ENCODE measurements at regions not wholly inside any gene's neighbourhood (a gene's known extent, or its start where the extent isn't known, plus 50 kb on each side); places are given as distances from the start of the nearest gene placed in this dataset.
A peak's percentile ranks its signal among the peaks of the same experiment; 100 is the strongest.
"Not testable (repeated sequence)": the region's sequence is repeated elsewhere in the genome, so short reads cannot be mapped to it uniquely, and the experiment has no call there.

DNA sequence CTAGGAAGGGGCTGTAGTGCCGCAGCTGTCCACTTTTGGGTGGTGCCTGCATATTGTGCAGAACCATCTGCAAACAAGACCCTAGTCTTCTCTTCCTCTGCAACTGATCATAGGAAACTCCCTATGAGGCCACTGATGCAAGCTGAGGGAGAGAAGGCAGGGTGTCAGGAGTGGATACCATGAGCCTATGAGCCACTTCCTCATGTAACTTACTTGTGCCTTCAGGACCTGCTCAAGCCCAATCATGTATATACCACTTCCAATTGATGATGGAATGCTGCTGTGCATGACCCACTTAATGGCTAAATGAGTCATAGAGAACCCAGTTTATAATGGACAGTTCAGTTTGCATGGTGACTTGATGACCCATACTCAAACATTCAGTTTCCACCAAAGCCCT, 107.9 kb downstream of the ALG10B start:
- no peaks in the 10 kb centered on the region for H3K9me3 ChIP-seq (ENCODE audit: control insufficient read depth, low read length)
- Mint-ChIP-seq H3K36me3 (ENCODE audit: low read depth) (no peaks in the 10 kb centered on the region), H3K4me1 (peaks cover 4% of the 10 kb centered on the region), H3K4me3 (no peak overlapping the region), H3K27ac (no peak overlapping the region), H3K9me3 (peaks cover 14% of the 10 kb centered on the region), H3K27me3 (ENCODE audit: insufficient read depth) (no peaks in the 10 kb centered on the region)
- TF ChIP-seq, protein P1, sequence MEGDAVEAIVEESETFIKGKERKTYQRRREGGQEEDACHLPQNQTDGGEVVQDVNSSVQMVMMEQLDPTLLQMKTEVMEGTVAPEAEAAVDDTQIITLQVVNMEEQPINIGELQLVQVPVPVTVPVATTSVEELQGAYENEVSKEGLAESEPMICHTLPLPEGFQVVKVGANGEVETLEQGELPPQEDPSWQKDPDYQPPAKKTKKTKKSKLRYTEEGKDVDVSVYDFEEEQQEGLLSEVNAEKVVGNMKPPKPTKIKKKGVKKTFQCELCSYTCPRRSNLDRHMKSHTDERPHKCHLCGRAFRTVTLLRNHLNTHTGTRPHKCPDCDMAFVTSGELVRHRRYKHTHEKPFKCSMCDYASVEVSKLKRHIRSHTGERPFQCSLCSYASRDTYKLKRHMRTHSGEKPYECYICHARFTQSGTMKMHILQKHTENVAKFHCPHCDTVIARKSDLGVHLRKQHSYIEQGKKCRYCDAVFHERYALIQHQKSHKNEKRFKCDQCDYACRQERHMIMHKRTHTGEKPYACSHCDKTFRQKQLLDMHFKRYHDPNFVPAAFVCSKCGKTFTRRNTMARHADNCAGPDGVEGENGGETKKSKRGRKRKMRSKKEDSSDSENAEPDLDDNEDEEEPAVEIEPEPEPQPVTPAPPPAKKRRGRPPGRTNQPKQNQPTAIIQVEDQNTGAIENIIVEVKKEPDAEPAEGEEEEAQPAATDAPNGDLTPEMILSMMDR (conservative IDR thresholded peaks at IDR 0.05) = no peak
- DNase-seq = no peak
- H3K4me3 ChIP-seq (ENCODE audit: low read length) = no peak overlapping the region
- WGBS, 2 experiments (ENCODE audit: insufficient coverage in 1 of 2, insufficient read length in 1 of 2) = 100% methylated on average over 1 of the region's 1 CpG; no CpG with 5 or more reads in 1 of the 2 experiments
- H3K27me3 ChIP-seq (ENCODE audit: control insufficient read depth, insufficient read depth, low read length, poor library complexity, severe bottlenecking) = no peaks in the 10 kb centered on the region
- no peak overlapping the region for H3K27ac ChIP-seq (ENCODE audit: low read depth, low read length)
- peaks cover 4% of the 10 kb centered on the region for H3K4me1 ChIP-seq (ENCODE audit: control insufficient read depth, insufficient read depth, low read length)
- no peaks in the 10 kb centered on the region for H3K36me3 ChIP-seq (ENCODE audit: control insufficient read depth, insufficient read depth, low read length)
- no peak overlapping the region for H3K9ac ChIP-seq (ENCODE audit: extremely low read depth, low read length, poor library complexity, severe bottlenecking)

- Histone ChIP-seq H3K9me3 (ENCODE audit: control insufficient read depth, low read length) (no peaks in the 10 kb centered on the region), H3K4me3 (ENCODE audit: low read length) (no peak overlapping the region), H3K9ac (ENCODE audit: extremely low read depth, low read length, poor library complexity, severe bottlenecking) (no peak overlapping the region), H3K27ac (ENCODE audit: low read depth, low read length) (peak overlapping the region; percentile 75), H3K27me3 (ENCODE audit: control insufficient read depth, insufficient read depth, low read length, poor library complexity, severe bottlenecking) (no peaks in the 10 kb centered on the region), H3K4me1 (ENCODE audit: control insufficient read depth, insufficient read depth, low read length) (peaks cover 4% of the 10 kb centered on the region), H3K36me3 (ENCODE audit: control insufficient read depth, insufficient read depth, low read length) (no peaks in the 10 kb centered on the region)
- no peak overlapping the region for H3K27ac Mint-ChIP-seq
- no peaks in the 10 kb centered on the region for H3K36me3 Mint-ChIP-seq (ENCODE audit: low read depth)
- TF ChIP-seq, protein P1 (conservative IDR thresholded peaks at IDR 0.05) = no peak
- no peaks in the 10 kb centered on the region for H3K27me3 Mint-ChIP-seq (ENCODE audit: insufficient read depth)
- no peak for DNase-seq
- peaks cover 4% of the 10 kb centered on the region for H3K4me1 Mint-ChIP-seq
- H3K4me3 Mint-ChIP-seq = no peak overlapping the region
- 83% methylated on average over 1 of the region's 1 CpG; no CpG with 5 or more reads in 1 of the 2 experiments for WGBS, 2 experiments (ENCODE audit: insufficient coverage in 1 of 2, insufficient read length in 1 of 2)
- H3K9me3 Mint-ChIP-seq = peaks cover 9% of the 10 kb centered on the region
These were observed 110.9 kb downstream of the ALG10B start for GRCh38 chr12:38427442-38427841.

GRCh38 chr12:38431921-38432320, 115.3 kb downstream of the ALG10B start:
- Histone ChIP-seq H3K27me3 (ENCODE audit: control insufficient read depth, insufficient read depth, low read length, poor library complexity, severe bottlenecking) (no peaks in the 10 kb centered on the region), H3K4me3 (ENCODE audit: low read length) (no peak overlapping the region), H3K27ac (ENCODE audit: low read depth, low read length) (no peak overlapping the region), H3K4me1 (ENCODE audit: control insufficient read depth, insufficient read depth, low read length) (peaks cover 4% of the 10 kb centered on the region), H3K9ac (ENCODE audit: extremely low read depth, low read length, poor library complexity, severe bottlenecking) (no peak overlapping the region), H3K36me3 (ENCODE audit: control insufficient read depth, insufficient read depth, low read length) (no peaks in the 10 kb centered on the region), H3K9me3 (ENCODE audit: control insufficient read depth, low read length) (peaks cover 10% of the 10 kb centered on the region)
- TF ChIP-seq, protein P1 (conservative IDR thresholded peaks at IDR 0.05) = no peak
- Mint-ChIP-seq H3K4me1 (peaks cover 4% of the 10 kb centered on the region), H3K36me3 (ENCODE audit: low read depth) (peaks cover 2% of the 10 kb centered on the region), H3K27me3 (ENCODE audit: insufficient read depth) (no peaks in the 10 kb centered on the region), H3K27ac (no peak overlapping the region), H3K4me3 (no peak overlapping the region), H3K9me3 (peaks cover 9% of the 10 kb centered on the region)
- 90 to 100% methylated on average over 1 of the region's 1 CpG for WGBS, 2 experiments (ENCODE audit: insufficient coverage in 1 of 2, insufficient read length in 1 of 2)
- no peak for DNase-seq

GRCh38 chr12:38441871-38442281, 125.3 kb downstream of the ALG10B start:
- peaks cover 35% of the 10 kb centered on the region for H3K9me3 Mint-ChIP-seq
- H3K27ac Mint-ChIP-seq; DNase-seq; H3K4me1 Mint-ChIP-seq; H3K27me3 Mint-ChIP-seq (ENCODE audit: insufficient read depth); H3K4me3 ChIP-seq (ENCODE audit: low read length); H3K9me3 ChIP-seq (ENCODE audit: control insufficient read depth, low read length); H3K27ac ChIP-seq (ENCODE audit: low read depth, low read length); H3K4me3 Mint-ChIP-seq; H3K36me3 ChIP-seq (ENCODE audit: control insufficient read depth, insufficient read depth, low read length); H3K27me3 ChIP-seq (ENCODE audit: control insufficient read depth, insufficient read depth, low read length, poor library complexity, severe bottlenecking); H3K36me3 Mint-ChIP-seq (ENCODE audit: low read depth); H3K4me1 ChIP-seq (ENCODE audit: control insufficient read depth, insufficient read depth, low read length); H3K9ac ChIP-seq (ENCODE audit: extremely low read depth, low read length, poor library complexity, severe bottlenecking): not testable (repeated sequence)
- 80 to 93% methylated on average over 5 to 20 of the region's 20 CpGs for WGBS, 2 experiments (ENCODE audit: insufficient coverage in 1 of 2, insufficient read length in 1 of 2)

All from endodermal cell (in vitro differentiated cells).